ENCODE measurements at regions not wholly inside any gene's neighbourhood (a gene's known extent, or its start where the extent isn't known, plus 50 kb on each side); places are given as distances from the start of the nearest gene placed in this dataset.

- TF ChIP-seq, protein P1, sequence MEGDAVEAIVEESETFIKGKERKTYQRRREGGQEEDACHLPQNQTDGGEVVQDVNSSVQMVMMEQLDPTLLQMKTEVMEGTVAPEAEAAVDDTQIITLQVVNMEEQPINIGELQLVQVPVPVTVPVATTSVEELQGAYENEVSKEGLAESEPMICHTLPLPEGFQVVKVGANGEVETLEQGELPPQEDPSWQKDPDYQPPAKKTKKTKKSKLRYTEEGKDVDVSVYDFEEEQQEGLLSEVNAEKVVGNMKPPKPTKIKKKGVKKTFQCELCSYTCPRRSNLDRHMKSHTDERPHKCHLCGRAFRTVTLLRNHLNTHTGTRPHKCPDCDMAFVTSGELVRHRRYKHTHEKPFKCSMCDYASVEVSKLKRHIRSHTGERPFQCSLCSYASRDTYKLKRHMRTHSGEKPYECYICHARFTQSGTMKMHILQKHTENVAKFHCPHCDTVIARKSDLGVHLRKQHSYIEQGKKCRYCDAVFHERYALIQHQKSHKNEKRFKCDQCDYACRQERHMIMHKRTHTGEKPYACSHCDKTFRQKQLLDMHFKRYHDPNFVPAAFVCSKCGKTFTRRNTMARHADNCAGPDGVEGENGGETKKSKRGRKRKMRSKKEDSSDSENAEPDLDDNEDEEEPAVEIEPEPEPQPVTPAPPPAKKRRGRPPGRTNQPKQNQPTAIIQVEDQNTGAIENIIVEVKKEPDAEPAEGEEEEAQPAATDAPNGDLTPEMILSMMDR (IDR thresholded peaks at IDR 0.05; ENCODE audit: poor library complexity, severe bottlenecking) = no peak
- TF ChIP-seq TAF1 (IDR thresholded peaks at IDR 0.05; ENCODE audit: low read depth) (no peak), EZH2 (IDR thresholded peaks at IDR 0.05; ENCODE audit: borderline replicate concordance, insufficient read depth, low read length, poor library complexity, severe bottlenecking) (no peak), MXI1 (conservative IDR thresholded peaks at IDR 0.05; ENCODE audit: poor library complexity, severe bottlenecking) (no peak), RAD21 (conservative IDR thresholded peaks at IDR 0.05) (no peak), POLR2AphosphoS5 (IDR thresholded peaks at IDR 0.05) (no peak), SMC3 (conservative IDR thresholded peaks at IDR 0.05; ENCODE audit: poor library complexity) (no peak), EP300 (conservative IDR thresholded peaks at IDR 0.05; ENCODE audit: poor library complexity, severe bottlenecking) (no peak)
- TF ChIP-seq, protein P2, sequence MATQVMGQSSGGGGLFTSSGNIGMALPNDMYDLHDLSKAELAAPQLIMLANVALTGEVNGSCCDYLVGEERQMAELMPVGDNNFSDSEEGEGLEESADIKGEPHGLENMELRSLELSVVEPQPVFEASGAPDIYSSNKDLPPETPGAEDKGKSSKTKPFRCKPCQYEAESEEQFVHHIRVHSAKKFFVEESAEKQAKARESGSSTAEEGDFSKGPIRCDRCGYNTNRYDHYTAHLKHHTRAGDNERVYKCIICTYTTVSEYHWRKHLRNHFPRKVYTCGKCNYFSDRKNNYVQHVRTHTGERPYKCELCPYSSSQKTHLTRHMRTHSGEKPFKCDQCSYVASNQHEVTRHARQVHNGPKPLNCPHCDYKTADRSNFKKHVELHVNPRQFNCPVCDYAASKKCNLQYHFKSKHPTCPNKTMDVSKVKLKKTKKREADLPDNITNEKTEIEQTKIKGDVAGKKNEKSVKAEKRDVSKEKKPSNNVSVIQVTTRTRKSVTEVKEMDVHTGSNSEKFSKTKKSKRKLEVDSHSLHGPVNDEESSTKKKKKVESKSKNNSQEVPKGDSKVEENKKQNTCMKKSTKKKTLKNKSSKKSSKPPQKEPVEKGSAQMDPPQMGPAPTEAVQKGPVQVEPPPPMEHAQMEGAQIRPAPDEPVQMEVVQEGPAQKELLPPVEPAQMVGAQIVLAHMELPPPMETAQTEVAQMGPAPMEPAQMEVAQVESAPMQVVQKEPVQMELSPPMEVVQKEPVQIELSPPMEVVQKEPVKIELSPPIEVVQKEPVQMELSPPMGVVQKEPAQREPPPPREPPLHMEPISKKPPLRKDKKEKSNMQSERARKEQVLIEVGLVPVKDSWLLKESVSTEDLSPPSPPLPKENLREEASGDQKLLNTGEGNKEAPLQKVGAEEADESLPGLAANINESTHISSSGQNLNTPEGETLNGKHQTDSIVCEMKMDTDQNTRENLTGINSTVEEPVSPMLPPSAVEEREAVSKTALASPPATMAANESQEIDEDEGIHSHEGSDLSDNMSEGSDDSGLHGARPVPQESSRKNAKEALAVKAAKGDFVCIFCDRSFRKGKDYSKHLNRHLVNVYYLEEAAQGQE (IDR thresholded peaks at IDR 0.05; ENCODE audit: borderline replicate concordance) = no peak
These were observed 190.3 kb upstream of the PCSK2 start for GRCh38 chr20:17036541-17036940.
